HepG2 (cell line): ENCODE measurements at regions not wholly inside any gene's neighbourhood (a gene's known extent, or its start where the extent isn't known, plus 50 kb on each side); places are given as distances from the start of the nearest gene placed in this dataset.

ENCODE experiments used
- MZF1 ChIP-seq: sonication (generic); formaldehyde crosslinking; IDR thresholded peaks from 2 replicates; pipeline ENCODE4 v1.8.1; 2023; ENCODE audit warnings: mild to moderate bottlenecking, missing genetic modification reagents, borderline replicate concordance
- RAD21 ChIP-seq: fragments of 450-650 bp; formaldehyde crosslinking; IDR thresholded peaks from 2 replicates; pipeline ENCODE4 v1.5.0; 2020; ENCODE audit warnings: mild to moderate bottlenecking
- TCF7 ChIP-seq: sonication (generic); IDR thresholded peaks from 2 replicates; pipeline ENCODE4 v1.6.1; 2016; ENCODE audit warnings: antibody characterized with exemption, low read depth
- TF ChIP-seq, protein P1 (sequence below): conservative IDR thresholded peaks from 2 replicates; pipeline ENCODE4 v1.6.1; 2018; ENCODE audit warnings: missing genetic modification reagents

- TF ChIP-seq, protein P1, sequence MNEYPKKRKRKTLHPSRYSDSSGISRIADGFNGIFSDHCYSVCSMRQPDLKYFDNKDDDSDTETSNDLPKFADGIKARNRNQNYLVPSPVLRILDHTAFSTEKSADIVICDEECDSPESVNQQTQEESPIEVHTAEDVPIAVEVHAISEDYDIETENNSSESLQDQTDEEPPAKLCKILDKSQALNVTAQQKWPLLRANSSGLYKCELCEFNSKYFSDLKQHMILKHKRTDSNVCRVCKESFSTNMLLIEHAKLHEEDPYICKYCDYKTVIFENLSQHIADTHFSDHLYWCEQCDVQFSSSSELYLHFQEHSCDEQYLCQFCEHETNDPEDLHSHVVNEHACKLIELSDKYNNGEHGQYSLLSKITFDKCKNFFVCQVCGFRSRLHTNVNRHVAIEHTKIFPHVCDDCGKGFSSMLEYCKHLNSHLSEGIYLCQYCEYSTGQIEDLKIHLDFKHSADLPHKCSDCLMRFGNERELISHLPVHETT (CRISPR knock-in tag), result no peak
- no peak for TF ChIP-seq TCF7
- TF ChIP-seq RAD21, result no peak
- TF ChIP-seq MZF1, result no peak
Measured at GRCh38 chrX:6849716-6850414, 297.6 kb upstream of the STS start.
